Activated naive CD8-positive, alpha-beta T cell (primary cell): ENCODE measurements at regions not wholly inside any gene's neighbourhood (a gene's known extent, or its start where the extent isn't known, plus 50 kb on each side); places are given as distances from the start of the nearest gene placed in this dataset.
"Not testable (repeated sequence)": the region's sequence is repeated elsewhere in the genome, so short reads cannot be mapped to it uniquely, and the experiment has no call there.

Experiments
- H3K27ac Mint-ChIP-seq: one replicate; pipeline ENCODE4 v1.8.0; 2021; ENCODE audit warnings: mixed read lengths
- H3K27me3 Mint-ChIP-seq: one replicate; pipeline ENCODE4 v1.8.0; 2021; ENCODE audit warnings: mixed read lengths
- H3K36me3 Mint-ChIP-seq: one replicate; pipeline ENCODE4 v1.8.0; 2021; ENCODE audit warnings: mixed read lengths
- H3K4me1 Mint-ChIP-seq: one replicate; pipeline ENCODE4 v1.8.0; 2021; ENCODE audit warnings: low read depth, mixed read lengths
- H3K4me3 Mint-ChIP-seq: one replicate; pipeline ENCODE4 v1.8.0; 2021; ENCODE audit warnings: mild to moderate bottlenecking, mixed read lengths
- H3K9me3 Mint-ChIP-seq: one replicate; pipeline ENCODE4 v1.8.0; 2021; ENCODE audit warnings: low read depth, mixed read lengths

GRCh38 chr14:22194664-22195063 lies 394.4 kb downstream of the DAD1 start:
- Mint-ChIP-seq H3K27ac (no peak overlapping the region), H3K4me1 (no peaks in the 10 kb centered on the region)

GRCh38 chr14:22190411-22191191 lies 398.4 kb downstream of the DAD1 start:
- H3K4me1 Mint-ChIP-seq: no peaks in the 10 kb centered on the region
- H3K27ac Mint-ChIP-seq: no peak overlapping the region
- H3K9me3 Mint-ChIP-seq: no peaks in the 10 kb centered on the region
- H3K4me3 Mint-ChIP-seq: no peak overlapping the region
- no peaks in the 10 kb centered on the region for H3K27me3 Mint-ChIP-seq
- H3K36me3 Mint-ChIP-seq: no peaks in the 10 kb centered on the region

More at GRCh38 chr14:22194664-22195063, 394.4 kb downstream of the DAD1 start:
- Mint-ChIP-seq H3K4me3 (no peak overlapping the region), H3K36me3 (no peaks in the 10 kb centered on the region), H3K27me3 (no peaks in the 10 kb centered on the region), H3K9me3 (no peaks in the 10 kb centered on the region)

- Mint-ChIP-seq H3K4me1 (no peaks in the 10 kb centered on the region), H3K36me3 (no peaks in the 10 kb centered on the region), H3K9me3 (no peaks in the 10 kb centered on the region), H3K4me3 (no peak overlapping the region), H3K27ac (no peak overlapping the region), H3K27me3 (no peaks in the 10 kb centered on the region)
These were observed 399.1 kb downstream of the DAD1 start for GRCh38 chr14:22189881-22190280.

GRCh38 chr14:22188318-22188717 lies 400.7 kb downstream of the DAD1 start:
- Mint-ChIP-seq H3K4me3 (no peak overlapping the region), H3K27me3 (no peaks in the 10 kb centered on the region), H3K9me3 (no peaks in the 10 kb centered on the region), H3K36me3 (no peaks in the 10 kb centered on the region), H3K4me1 (no peaks in the 10 kb centered on the region), H3K27ac (no peak overlapping the region)

DNA sequence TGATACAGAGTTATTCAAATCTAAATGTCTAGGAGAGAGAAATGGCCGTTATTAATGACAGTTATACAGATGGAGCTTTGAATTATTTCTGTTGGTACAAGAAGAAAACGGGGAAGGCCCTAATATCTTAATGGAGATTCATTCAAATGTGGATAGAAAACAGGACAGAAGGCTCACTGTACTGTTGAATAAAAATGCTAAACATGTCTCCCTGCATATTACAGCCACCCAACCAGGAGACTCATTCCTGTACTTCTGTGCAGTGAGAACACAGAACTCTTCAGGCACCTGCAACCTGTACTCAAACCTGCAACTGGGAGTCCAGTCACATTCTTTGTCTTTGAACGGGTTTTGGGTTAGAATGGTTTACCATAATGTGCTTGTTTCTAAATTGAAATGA lies 403.2 kb downstream of the DAD1 start:
- no peaks in the 10 kb centered on the region for H3K27me3 Mint-ChIP-seq
- H3K36me3 Mint-ChIP-seq: no peaks in the 10 kb centered on the region
- H3K27ac Mint-ChIP-seq: no peak overlapping the region
- H3K4me3 Mint-ChIP-seq: no peak overlapping the region
- no peaks in the 10 kb centered on the region for H3K9me3 Mint-ChIP-seq
- no peaks in the 10 kb centered on the region for H3K4me1 Mint-ChIP-seq

DNA sequence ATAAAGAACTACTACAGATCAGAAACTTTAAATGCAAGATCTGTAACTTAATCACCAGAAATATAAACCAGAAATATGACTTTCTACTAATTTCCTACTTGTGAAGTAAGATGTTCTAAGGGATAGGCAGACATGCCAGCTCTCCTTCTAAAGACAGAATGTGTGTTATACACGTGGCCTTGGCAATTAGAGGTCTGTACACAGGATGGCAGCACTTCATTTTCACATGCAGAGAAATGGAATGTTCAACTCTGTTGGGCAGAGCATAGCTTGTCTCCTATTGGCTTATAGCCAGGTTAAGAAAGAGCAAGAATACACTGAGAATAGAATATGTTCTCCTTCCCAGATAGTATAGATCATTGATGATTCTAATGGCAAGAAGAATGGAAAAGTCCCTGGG lies 403.8 kb downstream of the DAD1 start:
- Mint-ChIP-seq H3K4me1 (no peaks in the 10 kb centered on the region), H3K9me3 (no peaks in the 10 kb centered on the region), H3K27ac (no peak overlapping the region), H3K36me3 (no peaks in the 10 kb centered on the region), H3K27me3 (no peaks in the 10 kb centered on the region), H3K4me3 (no peak overlapping the region)

GRCh38 chr14:22184830-22185168 lies 404.2 kb downstream of the DAD1 start:
- Mint-ChIP-seq H3K27me3 (no peaks in the 10 kb centered on the region), H3K36me3 (no peaks in the 10 kb centered on the region), H3K4me3 (no peak overlapping the region), H3K27ac (no peak overlapping the region), H3K9me3 (no peaks in the 10 kb centered on the region), H3K4me1 (peaks cover 1% of the 10 kb centered on the region)

DNA sequence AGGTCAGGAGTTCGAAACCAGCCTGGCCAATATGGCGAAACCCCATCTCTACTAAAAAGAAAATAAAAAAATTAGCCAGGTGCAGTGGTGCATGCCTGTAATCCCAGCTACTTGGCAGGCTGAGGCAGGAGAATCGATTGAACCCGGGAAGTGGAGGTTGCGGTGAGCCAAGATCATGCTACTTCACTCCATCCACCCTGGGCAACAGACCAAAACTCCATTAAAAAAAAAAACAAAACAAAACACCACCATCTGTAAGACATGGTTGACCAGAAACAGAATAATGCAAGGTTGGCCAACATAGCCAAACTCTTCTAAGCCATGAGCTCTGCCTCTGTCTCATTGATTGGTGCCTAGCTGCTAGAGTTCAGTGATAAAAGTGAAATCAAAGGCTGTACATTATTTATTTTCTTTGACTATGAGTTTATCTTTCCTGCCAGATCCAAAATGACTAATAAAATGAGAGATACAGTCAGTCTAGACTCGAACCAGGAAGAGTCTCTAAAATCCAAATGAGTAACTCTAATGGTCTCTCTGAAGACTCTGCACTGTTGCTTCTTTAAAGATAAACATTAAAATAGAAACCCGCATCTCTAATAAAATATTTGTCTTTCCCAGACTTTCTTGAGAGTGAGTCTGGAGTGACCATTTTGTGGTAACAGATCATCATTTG lies 404.7 kb downstream of the DAD1 start:
- peaks cover 2% of the 10 kb centered on the region for H3K4me1 Mint-ChIP-seq
- no peak overlapping the region for H3K27ac Mint-ChIP-seq
- H3K36me3 Mint-ChIP-seq: no peaks in the 10 kb centered on the region
- H3K27me3 Mint-ChIP-seq: no peaks in the 10 kb centered on the region
- no peaks in the 10 kb centered on the region for H3K9me3 Mint-ChIP-seq
- no peak overlapping the region for H3K4me3 Mint-ChIP-seq

DNA sequence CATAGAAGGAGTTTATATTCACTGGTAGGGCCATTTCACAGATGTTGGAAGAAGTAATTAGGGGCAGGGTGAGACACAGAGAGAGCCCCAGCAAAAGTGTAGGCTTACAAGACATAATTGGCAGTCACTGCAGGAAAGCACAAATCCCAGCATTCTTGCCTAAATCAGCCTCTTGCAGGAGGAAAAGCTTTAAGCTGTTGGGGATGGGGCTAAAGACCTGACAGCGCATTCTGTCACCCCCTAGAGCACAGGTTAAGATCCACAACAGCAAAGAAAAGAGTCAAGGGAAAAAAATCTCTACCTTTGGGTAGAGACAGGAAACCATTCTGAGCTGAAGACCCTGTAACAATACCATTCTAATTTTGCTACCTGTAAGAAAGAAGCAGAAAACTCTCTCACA lies 409.0 kb downstream of the DAD1 start:
- H3K36me3 Mint-ChIP-seq: no peaks in the 10 kb centered on the region
- H3K9me3 Mint-ChIP-seq: no peaks in the 10 kb centered on the region
- H3K4me3 Mint-ChIP-seq: no peak overlapping the region
- H3K4me1 Mint-ChIP-seq: peaks cover 14% of the 10 kb centered on the region
- no peaks in the 10 kb centered on the region for H3K27me3 Mint-ChIP-seq
- no peak overlapping the region for H3K27ac Mint-ChIP-seq

GRCh38 chr14:22179190-22179589 lies 409.8 kb downstream of the DAD1 start:
- no peaks in the 10 kb centered on the region for H3K27me3 Mint-ChIP-seq
- H3K36me3 Mint-ChIP-seq: no peaks in the 10 kb centered on the region
- H3K4me1 Mint-ChIP-seq: peaks cover 14% of the 10 kb centered on the region
- no peak overlapping the region for H3K27ac Mint-ChIP-seq
- H3K4me3 Mint-ChIP-seq: no peak overlapping the region
- no peaks in the 10 kb centered on the region for H3K9me3 Mint-ChIP-seq

- Mint-ChIP-seq H3K36me3 (no peaks in the 10 kb centered on the region), H3K27me3 (no peaks in the 10 kb centered on the region), H3K4me1 (peaks cover 14% of the 10 kb centered on the region), H3K4me3 (no peak overlapping the region), H3K9me3 (no peaks in the 10 kb centered on the region), H3K27ac (no peak overlapping the region)
These were observed 410.6 kb downstream of the DAD1 start for GRCh38 chr14:22178333-22178839.

DNA sequence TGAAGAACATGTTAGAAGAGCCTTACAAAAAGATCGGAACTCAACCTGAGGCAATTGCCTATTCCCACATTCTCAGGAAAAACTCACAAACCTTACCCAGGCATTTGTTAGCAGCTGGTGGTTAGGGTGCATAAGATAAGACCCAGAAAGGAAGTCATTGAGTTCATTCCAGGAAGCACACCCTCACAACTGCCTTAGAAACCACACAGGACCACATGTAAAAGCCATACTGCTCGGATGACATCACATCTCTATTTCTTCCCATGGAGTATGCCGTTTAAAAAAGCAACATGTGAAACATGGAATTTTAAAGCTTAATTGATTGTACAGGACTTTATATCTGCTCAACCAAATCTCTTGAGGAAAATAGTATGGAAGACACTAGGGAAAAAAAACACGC lies 411.2 kb downstream of the DAD1 start:
- Mint-ChIP-seq H3K9me3 (no peaks in the 10 kb centered on the region), H3K27me3 (no peaks in the 10 kb centered on the region), H3K4me1 (peaks cover 14% of the 10 kb centered on the region), H3K27ac (no peak overlapping the region), H3K4me3 (peak overlapping the region; percentile 35), H3K36me3 (no peaks in the 10 kb centered on the region)

DNA sequence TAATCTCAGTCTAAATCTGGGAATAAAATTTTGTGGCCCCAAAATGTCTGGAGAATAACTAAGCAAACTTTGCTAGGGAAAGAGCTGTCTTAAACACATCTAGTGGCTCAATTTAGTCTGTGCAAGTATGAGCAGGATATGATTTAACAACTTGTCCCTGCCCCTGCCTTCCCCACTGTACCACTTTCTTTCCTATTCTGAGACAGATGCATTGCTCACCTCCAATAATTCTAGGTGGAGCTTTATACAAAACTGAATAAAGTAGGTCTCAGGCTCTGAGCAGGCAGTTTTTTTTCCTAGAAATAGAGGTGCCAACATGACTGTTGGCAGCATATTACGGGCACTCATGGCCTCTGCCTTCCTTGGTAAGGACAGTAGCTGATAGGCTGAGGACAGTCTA lies 412.1 kb downstream of the DAD1 start:
- Mint-ChIP-seq H3K27ac (no peak overlapping the region), H3K4me1 (peaks cover 14% of the 10 kb centered on the region), H3K27me3 (no peaks in the 10 kb centered on the region), H3K9me3 (no peaks in the 10 kb centered on the region), H3K36me3 (no peaks in the 10 kb centered on the region), H3K4me3 (no peak overlapping the region)

GRCh38 chr14:22175278-22175558 lies 413.8 kb downstream of the DAD1 start:
- not testable (repeated sequence) for H3K4me3 Mint-ChIP-seq, H3K9me3 Mint-ChIP-seq, H3K27me3 Mint-ChIP-seq, H3K36me3 Mint-ChIP-seq
- H3K27ac Mint-ChIP-seq: peak overlapping the region; percentile 28
- H3K4me1 Mint-ChIP-seq: peaks cover 14% of the 10 kb centered on the region

- H3K9me3 Mint-ChIP-seq: no peaks in the 10 kb centered on the region
- peak overlapping the region; percentile 28 for H3K27ac Mint-ChIP-seq
- no peaks in the 10 kb centered on the region for H3K36me3 Mint-ChIP-seq
- no peaks in the 10 kb centered on the region for H3K27me3 Mint-ChIP-seq
- H3K4me1 Mint-ChIP-seq: peaks cover 12% of the 10 kb centered on the region
- no peak overlapping the region for H3K4me3 Mint-ChIP-seq
These were observed 414.4 kb downstream of the DAD1 start for GRCh38 chr14:22174412-22175277.
